Ectodermal cell (in vitro differentiated cells): ENCODE measurements at regions not wholly inside any gene's neighbourhood (a gene's known extent, or its start where the extent isn't known, plus 50 kb on each side); places are given as distances from the start of the nearest gene placed in this dataset.

Experiments used
- H3K27ac ChIP-seq: 2 replicates; pipeline ENCODE4 v1.7.0; 2013; ENCODE audit warnings: mild to moderate bottlenecking, low read depth, low read length; ENCODE audit not compliant: insufficient read depth, poor library complexity, severe bottlenecking
- H3K27me3 ChIP-seq: 2 replicates; pipeline ENCODE4 v1.7.0; 2013; ENCODE audit warnings: mild to moderate bottlenecking, low read length; ENCODE audit not compliant: insufficient read depth, control insufficient read depth, poor library complexity, severe bottlenecking
- H3K36me3 ChIP-seq: one replicate; pipeline ENCODE4 v1.7.0; 2013; ENCODE audit warnings: low read length; ENCODE audit not compliant: control insufficient read depth, insufficient read depth
- H3K4me1 ChIP-seq: one replicate; pipeline ENCODE4 v1.7.0; 2013; ENCODE audit warnings: low read length; ENCODE audit not compliant: control insufficient read depth, insufficient read depth
- H3K4me3 ChIP-seq: 2 replicates; pipeline ENCODE4 v1.7.0; 2013; ENCODE audit warnings: low read depth, low read length, control low read depth; ENCODE audit not compliant: insufficient read depth
- H3K9me3 ChIP-seq: 2 replicates; pipeline ENCODE4 v1.7.0; 2013; ENCODE audit warnings: mild to moderate bottlenecking, low read length, moderate library complexity; ENCODE audit not compliant: control insufficient read depth
- WGBS, 2 experiments: methylation state at CpG; one replicate each; pipeline ENCODE4 v1.1.7; 2013; ENCODE audit warnings: missing lambda C conversion rate in 2 of 2; 5-methylcytosine and 5-hydroxymethylcytosine counted together

DNA sequence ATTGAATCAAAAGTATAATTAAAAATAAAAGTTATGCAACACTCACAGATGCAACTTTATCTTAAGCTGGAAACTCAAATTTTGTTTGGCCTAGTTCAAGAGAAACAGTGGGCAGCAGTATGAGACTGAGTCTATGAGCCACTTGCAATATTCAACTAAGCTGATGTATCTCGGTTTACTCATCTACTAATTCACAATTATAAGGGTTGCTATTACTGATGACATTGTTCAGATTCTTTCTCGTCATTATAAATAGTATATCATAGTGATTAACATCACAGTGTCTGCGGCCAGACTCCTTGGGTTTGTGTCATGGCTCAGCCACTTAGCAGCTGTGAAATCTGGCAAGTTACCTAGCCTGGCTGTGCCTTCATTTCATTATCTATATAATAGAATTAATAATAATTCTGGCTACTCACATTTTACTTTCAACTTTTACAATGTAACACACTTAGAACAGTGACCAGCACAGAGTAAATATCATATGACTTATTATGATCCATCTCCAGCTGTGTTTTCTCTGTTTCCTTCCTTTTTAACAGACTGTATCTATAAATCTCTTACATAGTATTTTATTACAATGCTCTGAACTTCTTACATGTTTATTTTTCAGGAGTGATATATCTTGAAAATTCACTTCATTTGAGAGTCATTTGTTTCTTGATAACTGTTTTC, 194.3 kb upstream of the RGS18 start:
- H3K27me3 ChIP-seq: no peaks in the 10 kb centered on the region
- no peaks in the 10 kb centered on the region for H3K9me3 ChIP-seq
- H3K27ac ChIP-seq: no peak overlapping the region
- no peaks in the 10 kb centered on the region for H3K4me1 ChIP-seq
- no peak overlapping the region for H3K4me3 ChIP-seq
- H3K36me3 ChIP-seq: no peaks in the 10 kb centered on the region
- 62 to 100% methylated on average over 2 to 3 of the region's 3 CpGs for WGBS, 2 experiments

DNA sequence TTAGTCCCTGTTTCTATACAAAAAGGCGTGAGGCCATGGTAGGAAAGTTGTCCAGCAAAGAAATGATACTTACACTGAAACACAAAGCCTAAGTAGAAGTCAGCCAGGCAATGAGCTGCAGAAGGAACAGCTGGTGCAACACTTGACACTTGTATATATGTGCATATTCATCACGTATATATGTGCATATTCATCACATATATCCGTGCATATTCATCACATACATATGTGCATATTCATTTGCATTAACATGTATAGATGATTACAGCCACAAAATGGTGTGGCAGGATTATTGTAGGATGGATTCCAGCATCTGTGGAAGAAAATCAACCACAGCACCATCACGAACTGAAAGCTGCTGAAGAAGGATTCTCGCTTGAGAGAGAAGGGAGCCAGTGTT, 189.0 kb upstream of the RGS18 start:
- Histone ChIP-seq H3K27me3 (no peaks in the 10 kb centered on the region), H3K4me3 (no peak overlapping the region), H3K9me3 (no peaks in the 10 kb centered on the region), H3K27ac (no peak overlapping the region), H3K36me3 (no peaks in the 10 kb centered on the region), H3K4me1 (no peaks in the 10 kb centered on the region)
- 94 to 96% methylated on average over 3 of the region's 5 CpGs for WGBS, 2 experiments

DNA sequence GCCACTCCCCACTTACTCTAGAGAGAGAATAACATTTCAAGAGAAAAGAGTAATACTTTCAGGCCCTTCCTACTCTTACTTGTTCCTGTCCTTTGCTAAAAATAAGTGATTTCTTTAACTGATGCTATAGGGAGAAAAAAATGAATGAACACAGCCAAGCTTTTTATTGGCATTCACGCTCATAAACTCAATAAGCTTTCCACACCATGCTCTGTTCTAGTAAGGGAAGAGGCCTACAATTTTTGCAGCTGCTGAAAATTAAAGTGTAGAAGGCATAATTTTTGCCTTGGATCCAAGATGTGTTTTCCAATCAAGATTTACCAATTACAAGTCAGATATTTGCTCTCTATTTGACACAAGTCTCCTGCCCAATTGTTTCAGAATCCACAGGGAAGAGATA, 188.1 kb upstream of the RGS18 start:
- WGBS, 2 experiments: 100% methylated on average over 1 of the region's 1 CpG; no CpG with 5 or more reads in 1 of the 2 experiments
- Histone ChIP-seq H3K27ac (no peak overlapping the region), H3K9me3 (no peaks in the 10 kb centered on the region), H3K27me3 (no peaks in the 10 kb centered on the region), H3K4me1 (no peaks in the 10 kb centered on the region), H3K4me3 (no peak overlapping the region), H3K36me3 (no peaks in the 10 kb centered on the region)

DNA sequence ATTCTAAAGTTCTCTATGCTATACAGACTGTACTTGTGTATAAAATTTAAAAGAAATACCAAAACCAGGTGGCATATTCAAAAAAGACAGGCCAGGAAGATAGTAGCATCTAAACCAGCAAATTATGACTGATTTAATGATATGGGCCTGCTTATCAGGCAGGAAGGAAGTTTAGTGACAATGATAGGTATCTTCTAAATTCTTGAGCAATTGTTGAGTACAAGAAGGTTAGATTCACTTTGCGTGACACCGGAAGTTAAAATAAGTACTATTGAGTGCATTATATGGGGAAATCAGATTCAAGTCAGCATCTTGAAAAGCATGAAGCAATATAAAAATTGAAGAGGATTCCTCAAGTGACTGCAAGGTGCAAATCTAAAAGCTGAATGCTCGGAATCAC, 186.8 kb upstream of the RGS18 start:
- WGBS, 2 experiments: 93 to 100% methylated on average over 3 of the region's 3 CpGs
- H3K4me1 ChIP-seq: no peaks in the 10 kb centered on the region

DNA sequence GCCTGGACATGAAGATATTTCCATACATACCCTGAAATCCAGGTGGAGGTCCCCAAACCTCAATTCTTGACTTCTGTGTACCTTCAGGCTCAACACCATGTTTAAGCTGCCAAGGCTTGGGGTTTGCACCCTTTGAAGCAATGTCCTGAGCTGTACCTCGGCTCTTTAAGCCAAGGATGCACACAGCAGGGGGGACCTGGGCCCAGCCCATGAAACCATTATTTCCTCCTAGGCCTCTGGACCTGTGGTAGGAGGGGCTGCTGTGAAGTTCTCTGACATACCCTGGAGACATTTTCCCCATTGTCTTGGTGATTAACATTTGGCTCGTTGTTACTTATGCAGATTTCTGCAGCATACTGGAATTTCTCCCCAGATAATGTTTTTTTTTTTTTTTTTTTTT, 184.3 kb upstream of the RGS18 start:
- no peaks in the 10 kb centered on the region for H3K4me1 ChIP-seq
- H3K9me3 ChIP-seq: no peaks in the 10 kb centered on the region
- H3K36me3 ChIP-seq: no peaks in the 10 kb centered on the region
- no peak overlapping the region for H3K4me3 ChIP-seq
- H3K27me3 ChIP-seq: no peaks in the 10 kb centered on the region
- WGBS, 2 experiments: 88 to 100% methylated on average over 2 of the region's 2 CpGs
- H3K27ac ChIP-seq: no peak overlapping the region

More for the DNA sequence above, 186.8 kb upstream of the RGS18 start:
- H3K27me3 ChIP-seq: no peaks in the 10 kb centered on the region
- H3K36me3 ChIP-seq: no peaks in the 10 kb centered on the region
- H3K9me3 ChIP-seq: no peaks in the 10 kb centered on the region
- no peak overlapping the region for H3K4me3 ChIP-seq
- H3K27ac ChIP-seq: no peak overlapping the region

DNA sequence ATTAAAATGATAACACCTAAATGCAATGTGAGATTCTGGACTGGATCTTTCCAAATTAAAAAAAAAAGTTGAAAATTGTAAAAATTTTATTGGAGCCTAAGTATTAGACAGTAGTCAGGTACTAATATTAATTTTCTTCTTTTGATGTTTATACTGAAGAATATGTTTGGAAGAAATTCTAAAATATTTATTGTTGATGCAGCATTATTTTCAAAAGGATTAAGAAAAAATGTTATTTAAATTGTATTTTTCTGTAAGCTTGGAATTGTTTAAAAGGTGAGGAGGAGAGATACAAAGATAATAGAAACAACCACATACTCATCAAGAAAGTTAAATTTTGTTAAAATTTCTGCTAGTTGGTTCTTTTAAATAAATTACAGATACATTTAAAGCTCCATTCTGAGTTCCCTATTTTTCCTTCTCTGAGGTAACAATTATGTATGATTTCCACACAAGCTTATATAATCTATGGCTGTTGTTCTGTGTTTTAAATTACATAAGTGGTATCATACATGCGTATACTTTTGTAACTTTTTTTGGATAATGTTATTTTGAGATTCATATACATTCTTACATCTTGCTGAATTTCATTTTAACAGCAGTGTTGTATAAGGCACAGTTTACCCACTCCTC, 180.3 kb upstream of the RGS18 start:
- H3K4me3 ChIP-seq: no peak overlapping the region
- WGBS, 2 experiments: no CpG with 5 or more reads among the region's 1 CpG
- no peaks in the 10 kb centered on the region for H3K36me3 ChIP-seq
- no peak overlapping the region for H3K27ac ChIP-seq
- H3K9me3 ChIP-seq: no peaks in the 10 kb centered on the region
- H3K27me3 ChIP-seq: no peaks in the 10 kb centered on the region
- no peaks in the 10 kb centered on the region for H3K4me1 ChIP-seq

DNA sequence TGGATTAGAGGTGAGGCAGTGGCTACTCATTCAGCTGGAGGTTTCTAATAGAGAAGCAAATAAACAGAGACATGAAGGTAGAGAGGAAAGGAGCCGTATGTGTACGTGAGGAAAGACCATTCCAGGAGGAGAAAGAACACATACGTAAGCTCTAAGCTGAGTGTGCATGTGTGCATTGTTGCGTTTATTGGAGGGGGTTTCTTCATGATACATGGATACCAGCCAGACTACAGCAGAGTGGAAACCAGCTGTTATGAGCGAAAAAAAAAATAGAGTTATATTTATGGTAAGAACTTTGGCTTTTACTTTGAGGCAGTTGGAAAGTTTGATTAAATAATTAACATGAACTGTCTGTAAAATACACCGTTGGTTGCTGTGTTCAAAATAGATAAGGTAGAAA, 173.4 kb upstream of the RGS18 start:
- 96 to 97% methylated on average over 6 of the region's 6 CpGs for WGBS, 2 experiments
- no peak overlapping the region for H3K4me3 ChIP-seq

DNA sequence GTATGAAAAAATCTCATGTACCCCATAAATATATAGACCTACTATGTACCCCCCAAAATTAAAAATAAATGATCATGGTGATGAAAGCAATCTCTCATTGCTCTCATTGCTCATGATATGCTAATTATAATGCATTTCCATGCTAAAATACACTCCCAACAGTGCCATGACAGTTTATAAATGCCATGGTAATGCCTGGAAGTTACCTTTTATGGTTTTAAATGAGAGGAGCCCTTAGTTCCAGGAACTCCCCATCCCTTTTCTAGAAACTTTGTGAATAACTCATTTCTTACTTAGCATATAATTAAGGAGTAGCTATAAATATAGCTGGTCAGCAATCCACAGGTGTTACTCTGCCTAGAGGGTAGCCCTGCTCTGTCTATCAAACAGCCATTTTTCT, 166.1 kb upstream of the RGS18 start:
- Histone ChIP-seq H3K4me1 (no peaks in the 10 kb centered on the region), H3K27ac (no peak overlapping the region), H3K9me3 (no peaks in the 10 kb centered on the region), H3K4me3 (no peak overlapping the region), H3K27me3 (no peaks in the 10 kb centered on the region), H3K36me3 (no peaks in the 10 kb centered on the region)

More for the DNA sequence above, 173.4 kb upstream of the RGS18 start:
- no peaks in the 10 kb centered on the region for H3K27me3 ChIP-seq
- no peak overlapping the region for H3K27ac ChIP-seq
- H3K4me1 ChIP-seq: no peaks in the 10 kb centered on the region
- no peaks in the 10 kb centered on the region for H3K36me3 ChIP-seq
- no peaks in the 10 kb centered on the region for H3K9me3 ChIP-seq

DNA sequence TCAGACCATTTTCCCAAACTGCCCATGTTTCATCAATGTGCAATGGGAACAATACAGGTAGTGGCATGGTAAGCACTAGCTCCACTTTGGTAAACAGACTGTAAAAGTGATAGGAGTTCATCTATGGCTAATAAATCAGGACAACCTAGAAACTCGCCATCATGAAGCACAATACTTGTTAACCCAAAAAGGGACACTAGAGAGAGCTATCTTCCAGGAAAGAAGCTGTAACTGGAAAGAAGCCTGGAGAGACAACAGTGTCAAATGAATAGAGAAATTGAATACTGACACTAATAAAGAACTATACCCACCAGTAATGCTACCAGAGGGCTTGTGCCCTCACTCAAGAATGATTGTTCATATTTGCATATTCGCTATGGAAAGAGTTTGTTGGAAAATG, 164.7 kb upstream of the RGS18 start:
- H3K4me1 ChIP-seq: no peaks in the 10 kb centered on the region
- H3K27ac ChIP-seq: no peak overlapping the region
- H3K27me3 ChIP-seq: no peaks in the 10 kb centered on the region
- no peaks in the 10 kb centered on the region for H3K36me3 ChIP-seq
- no peaks in the 10 kb centered on the region for H3K9me3 ChIP-seq
- WGBS, 2 experiments: 70 to 100% methylated on average over 1 to 2 of the region's 2 CpGs
- no peak overlapping the region for H3K4me3 ChIP-seq

DNA sequence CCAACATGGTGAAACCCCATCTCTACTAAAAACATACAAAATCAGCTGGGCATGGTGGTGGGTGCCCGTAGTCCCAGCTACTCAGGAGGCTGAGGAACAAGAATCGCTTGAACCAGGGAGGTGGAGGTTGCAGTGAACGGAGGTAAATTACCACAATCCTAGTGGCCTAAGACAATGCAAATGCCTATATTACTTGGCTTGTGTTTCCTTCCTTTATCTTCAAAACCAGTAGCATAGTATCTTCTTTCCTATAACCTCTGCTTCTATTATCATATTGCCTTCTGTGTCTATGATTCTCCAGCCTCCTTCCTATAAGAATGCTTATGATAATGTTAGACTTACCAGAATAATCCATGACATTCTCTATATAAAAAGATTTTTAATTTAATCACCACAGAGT, 156.2 kb upstream of the RGS18 start:
- H3K27ac ChIP-seq: no peak overlapping the region
- no peak overlapping the region for H3K4me3 ChIP-seq
- WGBS, 2 experiments: 82 to 87% methylated on average over 3 of the region's 3 CpGs

More for the DNA sequence above, 156.2 kb upstream of the RGS18 start:
- no peaks in the 10 kb centered on the region for H3K36me3 ChIP-seq
- H3K27me3 ChIP-seq: no peaks in the 10 kb centered on the region
- H3K9me3 ChIP-seq: no peaks in the 10 kb centered on the region
- H3K4me1 ChIP-seq: no peaks in the 10 kb centered on the region
